Stimulated activated CD8-positive, alpha-beta memory T cell treated with anti-CD3 and anti-CD28 coated beads, Interleukin-4, amount 100 ng/mL, for 4 hours (primary cell): ENCODE measurements at regions not wholly inside any gene's neighbourhood (a gene's known extent, or its start where the extent isn't known, plus 50 kb on each side); places are given as distances from the start of the nearest gene placed in this dataset.
A peak's percentile ranks its signal among the peaks of the same experiment; 100 is the strongest.
"Not testable (repeated sequence)": the region's sequence is repeated elsewhere in the genome, so short reads cannot be mapped to it uniquely, and the experiment has no call there.

ENCODE experiments used
- DNase-seq, 2 donors: peaks; one replicate each; pipeline ENCODE4 v3.0.0-alpha.2; 2020; ENCODE audit warnings: low read depth in 2 of 2, low spot score in 1 of 2

DNA sequence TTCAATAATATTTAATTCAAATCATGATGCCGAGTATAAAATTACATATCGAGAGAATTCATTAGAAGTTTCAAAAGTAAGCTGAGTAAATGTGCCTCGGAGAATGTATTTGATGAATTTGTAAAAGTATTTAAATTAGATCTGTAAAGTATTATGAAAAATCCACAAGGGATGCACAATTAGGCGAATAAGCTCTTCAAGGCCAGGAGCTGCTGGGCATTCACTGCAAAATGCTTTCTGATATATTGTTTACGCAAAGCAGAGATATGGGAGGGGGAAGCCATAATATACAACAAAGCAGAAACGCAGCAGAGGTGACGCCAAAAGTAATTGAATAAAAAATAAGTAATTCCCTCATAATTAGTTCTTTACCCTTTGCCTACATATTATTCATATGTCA is 1121.5 kb upstream of the TENM3 start:
- DNase-seq, result no peak

GRCh38 chr4:181127171-181127570 is 1116.0 kb upstream of the TENM3 start:
- no peak for DNase-seq

DNA sequence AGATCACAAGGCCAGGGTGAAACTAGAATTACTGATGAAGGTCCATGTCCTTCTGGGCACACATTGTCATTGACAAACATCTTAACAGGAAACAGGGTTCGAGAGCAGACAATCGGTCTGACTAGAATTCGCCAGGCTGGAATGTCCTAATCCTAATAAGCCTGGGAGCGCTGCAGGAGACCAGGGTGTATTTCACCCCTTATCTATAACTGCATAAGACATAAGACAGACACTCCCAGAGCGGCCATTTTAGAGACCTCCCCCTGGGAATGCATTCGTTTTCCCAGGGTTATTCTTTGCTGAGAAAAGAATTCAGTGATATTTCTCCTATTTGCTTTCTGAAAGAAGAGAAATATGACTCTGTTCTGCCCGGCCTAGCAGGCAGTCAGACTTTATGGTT is 1112.9 kb upstream of the TENM3 start:
- not testable (repeated sequence) for DNase-seq

DNA sequence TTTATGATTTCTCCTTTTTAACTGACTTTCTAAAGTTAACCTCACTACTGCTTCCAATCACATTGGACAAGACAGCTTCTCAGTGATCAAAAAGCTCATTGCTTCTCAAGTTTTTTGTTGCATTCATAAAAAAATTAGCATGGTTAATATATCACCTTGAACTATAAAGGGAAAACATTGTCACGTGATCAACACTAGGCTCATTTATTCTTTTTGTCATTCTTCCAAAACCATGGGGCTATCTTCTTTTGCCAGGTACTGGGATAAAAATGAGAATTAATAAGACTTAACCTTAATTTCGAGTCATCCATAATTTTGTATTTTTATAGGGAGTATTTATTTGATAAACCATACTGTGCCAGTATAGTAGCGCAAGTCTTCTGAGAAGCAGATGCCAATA is 1105.9 kb upstream of the TENM3 start:
- no peak for DNase-seq

DNA sequence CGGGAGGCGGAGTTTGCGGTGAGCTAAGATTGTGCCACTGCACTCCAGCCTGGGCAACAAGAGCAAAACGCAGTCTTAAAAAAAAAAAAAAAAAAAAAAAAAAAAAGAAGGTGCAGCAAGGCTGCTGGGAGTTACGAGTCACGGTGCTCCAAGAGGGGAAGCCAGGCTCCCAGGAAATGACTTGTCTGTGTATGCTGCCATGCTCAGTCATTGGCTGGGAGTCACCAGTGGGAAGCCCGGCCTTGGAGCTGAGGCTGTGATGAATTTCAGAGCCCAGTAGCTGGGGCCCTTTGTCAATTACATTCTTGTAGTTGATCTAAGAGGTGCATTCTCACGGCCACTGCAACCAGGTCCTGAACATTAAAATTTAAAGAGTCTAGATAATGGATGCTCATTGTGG is 1105.1 kb upstream of the TENM3 start:
- DNase-seq, result no peak

GRCh38 chr4:181140037-181140603 is 1103.1 kb upstream of the TENM3 start:
- DNase-seq, result no peak

DNA sequence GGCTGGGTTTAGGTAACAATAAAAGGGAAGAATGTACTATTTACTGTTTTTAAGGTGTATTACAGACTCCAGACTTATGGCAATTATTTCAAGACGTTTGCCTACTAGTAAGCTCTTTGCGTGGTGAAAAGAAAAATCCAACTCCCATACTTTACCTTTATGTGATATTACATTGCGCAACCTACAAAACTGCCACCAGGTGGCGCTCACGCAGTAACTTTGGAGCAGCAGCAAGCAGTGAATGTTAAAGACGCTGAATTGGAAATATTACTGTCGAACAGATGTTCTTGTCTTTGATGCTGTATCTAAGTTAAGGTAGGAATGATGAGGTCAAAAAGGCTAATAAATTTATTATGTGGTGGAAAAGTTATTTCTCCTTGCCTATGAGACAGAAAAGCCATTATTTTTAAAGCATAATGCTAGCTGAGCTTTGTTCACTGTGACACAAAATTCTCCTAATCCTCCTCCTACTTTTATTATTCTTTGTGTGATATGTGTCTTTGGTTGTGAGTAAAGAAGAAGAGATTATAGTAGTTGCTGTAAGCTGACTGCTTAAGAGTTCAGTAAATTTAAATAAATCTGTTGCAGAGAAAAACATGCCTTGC is 1099.8 kb upstream of the TENM3 start:
- DNase-seq, result peak; percentile 15 to 39

GRCh38 chr4:181146051-181146450 is 1097.2 kb upstream of the TENM3 start:
- no peak for DNase-seq

DNA sequence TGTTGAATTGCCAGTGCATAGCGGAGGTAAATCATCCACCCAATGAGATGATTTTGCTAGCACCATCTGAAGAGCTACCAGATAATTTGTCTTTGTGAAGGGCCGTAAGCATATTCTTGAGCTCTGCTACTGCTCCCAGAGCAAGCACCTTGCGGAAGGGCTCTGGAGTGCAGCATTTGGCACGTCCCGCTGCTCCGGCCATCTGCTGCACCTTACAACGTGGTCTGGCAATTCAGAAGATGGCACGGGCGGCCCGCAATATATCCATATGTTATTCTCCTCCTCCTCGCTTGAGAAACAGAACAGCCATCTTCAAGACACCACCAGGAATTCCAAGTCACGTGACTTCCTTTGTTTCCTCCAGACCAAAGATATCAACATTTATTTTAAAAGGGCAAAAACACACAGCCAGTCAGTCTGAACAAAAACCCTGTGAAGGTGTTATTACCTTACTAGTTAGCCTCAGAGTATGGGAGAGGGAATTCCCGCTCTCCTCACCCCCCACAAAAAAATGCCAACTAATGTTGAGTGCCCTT is 1095.7 kb upstream of the TENM3 start:
- DNase-seq, result no peak

- no peak for DNase-seq
These were observed 1094.7 kb upstream of the TENM3 start for GRCh38 chr4:181148470-181148869.

DNA sequence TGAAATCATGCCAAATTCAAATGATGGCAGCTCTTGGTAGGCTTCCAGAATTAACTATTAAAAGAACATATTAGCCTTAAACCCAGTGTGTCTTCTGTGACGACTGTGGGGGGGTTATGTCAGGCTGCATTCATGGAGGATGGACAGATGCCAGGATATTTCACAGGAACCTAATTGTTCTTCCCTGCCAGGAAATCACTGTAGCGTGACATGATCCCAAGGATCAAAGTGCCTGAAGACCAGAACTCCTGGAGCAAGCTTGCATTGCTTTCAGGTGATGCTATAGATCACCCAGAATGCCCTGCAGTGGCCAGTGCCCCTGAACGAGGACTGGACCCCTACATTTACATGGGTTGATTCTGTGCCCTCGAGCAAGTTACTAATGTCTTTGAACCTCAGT is 1093.0 kb upstream of the TENM3 start:
- no peak for DNase-seq

GRCh38 chr4:181151856-181152255 is 1091.3 kb upstream of the TENM3 start:
- no peak for DNase-seq

GRCh38 chr4:181157647-181158046 is 1085.6 kb upstream of the TENM3 start:
- DNase-seq, result no peak

GRCh38 chr4:181158971-181159370 is 1084.2 kb upstream of the TENM3 start:
- no peak for DNase-seq

GRCh38 chr4:181161669-181162068 is 1081.5 kb upstream of the TENM3 start:
- DNase-seq, result no peak

DNA sequence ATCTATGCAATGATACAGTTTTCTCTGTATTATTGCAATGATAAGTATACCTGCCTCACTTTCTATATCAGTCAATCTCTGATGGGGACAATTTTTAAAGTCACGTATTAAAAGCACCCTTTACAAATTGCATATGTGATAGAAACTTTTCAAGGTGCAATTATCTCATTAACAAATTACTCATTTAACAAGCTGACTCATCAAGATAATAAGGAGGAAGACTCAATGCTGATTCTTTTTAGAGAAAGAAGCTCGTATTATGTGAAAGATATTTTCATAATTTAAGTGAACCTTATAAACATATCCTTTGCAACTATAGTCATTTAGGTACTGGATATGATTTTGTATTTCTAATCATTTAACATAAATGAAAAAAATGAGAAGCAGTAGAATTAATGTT is 1080.9 kb upstream of the TENM3 start:
- DNase-seq, result no peak

GRCh38 chr4:181162676-181163075 is 1080.5 kb upstream of the TENM3 start:
- DNase-seq, result no peak

- no peak for DNase-seq
These were observed 1076.3 kb upstream of the TENM3 start for GRCh38 chr4:181166742-181167399.

GRCh38 chr4:181168011-181168805 is 1075.0 kb upstream of the TENM3 start:
- no peak for DNase-seq

DNA sequence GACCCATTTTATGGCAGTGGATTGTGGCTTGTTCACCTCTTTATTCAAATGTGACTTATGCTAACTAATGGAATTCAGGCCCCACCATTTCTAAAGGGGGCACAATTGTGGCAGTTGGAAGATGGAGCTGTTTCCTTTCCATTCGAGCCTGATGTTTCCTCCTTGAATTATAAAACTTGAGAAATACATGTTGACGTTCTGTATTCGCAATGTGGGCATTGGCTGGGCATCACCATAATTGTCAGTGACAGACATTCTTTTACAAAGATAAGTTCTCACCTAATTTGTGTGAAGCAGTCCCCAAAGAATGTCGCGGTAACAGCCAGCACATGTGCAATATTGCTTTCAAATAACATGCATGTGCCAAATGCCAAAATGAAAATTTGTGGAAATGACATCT is 1070.2 kb upstream of the TENM3 start:
- DNase-seq, result no peak

DNA sequence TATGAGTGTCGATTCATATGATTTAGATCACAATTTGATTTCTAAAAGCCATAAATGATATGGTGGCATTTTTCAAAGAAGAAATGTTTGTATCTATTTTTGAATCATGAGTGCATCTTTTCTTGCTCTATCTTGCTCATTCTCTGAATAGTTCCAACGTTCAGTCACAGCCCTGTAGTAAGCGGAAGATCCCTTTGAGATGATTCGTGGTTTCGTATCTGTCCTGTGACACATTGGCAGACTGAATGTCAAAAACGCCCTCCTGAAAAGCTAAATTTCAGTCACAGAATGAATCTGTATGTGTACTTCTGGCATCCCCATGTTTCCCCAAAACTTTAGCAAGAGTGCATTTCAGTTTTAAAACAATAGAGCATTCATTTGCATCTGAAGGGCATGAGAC is 1066.9 kb upstream of the TENM3 start:
- DNase-seq, result no peak

DNA sequence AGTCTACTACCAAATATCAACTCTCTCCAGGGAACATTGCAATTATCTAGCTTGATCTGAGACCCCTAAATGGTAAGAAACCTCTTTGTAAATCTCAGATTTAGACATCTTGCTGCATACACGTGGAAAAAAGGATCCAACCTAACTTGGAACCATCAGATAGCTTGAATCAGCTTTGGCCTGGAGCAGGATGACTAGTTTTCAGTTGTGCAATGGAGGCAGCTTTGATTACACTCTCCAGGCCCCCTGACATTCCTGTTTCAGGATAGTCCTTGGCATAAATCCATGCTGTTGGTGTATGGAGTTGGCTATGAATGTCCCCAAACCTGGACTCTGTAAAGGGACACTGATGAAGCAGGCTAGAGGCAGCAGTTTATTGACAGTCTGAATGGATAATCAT is 1061.9 kb upstream of the TENM3 start:
- DNase-seq, result no peak
